ENCODE measurements at regions not wholly inside any gene's neighbourhood (a gene's known extent, or its start where the extent isn't known, plus 50 kb on each side); places are given as distances from the start of the nearest gene placed in this dataset.
A peak's percentile ranks its signal among the peaks of the same experiment; 100 is the strongest.

DNA sequence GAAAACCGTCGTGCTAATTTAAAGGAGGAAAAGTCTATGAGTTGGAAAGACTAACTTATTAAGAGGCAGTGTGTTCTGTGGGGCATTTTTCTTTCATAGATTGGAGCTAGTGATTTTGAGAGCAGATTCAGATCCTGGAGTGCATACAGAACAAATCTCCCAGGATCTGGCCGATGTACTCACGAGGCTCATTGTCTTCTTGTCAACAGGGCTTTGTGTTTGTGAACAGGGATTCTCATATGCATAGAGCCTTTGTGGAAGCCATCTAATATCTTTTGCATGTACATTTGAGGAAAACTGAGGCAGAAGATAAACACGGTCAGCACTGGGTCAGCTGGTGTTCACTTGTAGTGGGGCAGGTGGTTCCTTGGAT is 482.9 kb upstream of the TSHZ3 start:
- Mint-ChIP-seq H3K4me3 (no peak overlapping the region), H3K27ac (no peak overlapping the region), H3K27me3 (ENCODE audit: low read depth, poor library complexity) (peaks cover 13% of the 10 kb centered on the region), H3K4me1 (no peaks in the 10 kb centered on the region), H3K36me3 (ENCODE audit: low read depth) (peaks cover 6% of the 10 kb centered on the region), H3K9me3 (peaks cover 33% of the 10 kb centered on the region)
- TF ChIP-seq, protein P1, sequence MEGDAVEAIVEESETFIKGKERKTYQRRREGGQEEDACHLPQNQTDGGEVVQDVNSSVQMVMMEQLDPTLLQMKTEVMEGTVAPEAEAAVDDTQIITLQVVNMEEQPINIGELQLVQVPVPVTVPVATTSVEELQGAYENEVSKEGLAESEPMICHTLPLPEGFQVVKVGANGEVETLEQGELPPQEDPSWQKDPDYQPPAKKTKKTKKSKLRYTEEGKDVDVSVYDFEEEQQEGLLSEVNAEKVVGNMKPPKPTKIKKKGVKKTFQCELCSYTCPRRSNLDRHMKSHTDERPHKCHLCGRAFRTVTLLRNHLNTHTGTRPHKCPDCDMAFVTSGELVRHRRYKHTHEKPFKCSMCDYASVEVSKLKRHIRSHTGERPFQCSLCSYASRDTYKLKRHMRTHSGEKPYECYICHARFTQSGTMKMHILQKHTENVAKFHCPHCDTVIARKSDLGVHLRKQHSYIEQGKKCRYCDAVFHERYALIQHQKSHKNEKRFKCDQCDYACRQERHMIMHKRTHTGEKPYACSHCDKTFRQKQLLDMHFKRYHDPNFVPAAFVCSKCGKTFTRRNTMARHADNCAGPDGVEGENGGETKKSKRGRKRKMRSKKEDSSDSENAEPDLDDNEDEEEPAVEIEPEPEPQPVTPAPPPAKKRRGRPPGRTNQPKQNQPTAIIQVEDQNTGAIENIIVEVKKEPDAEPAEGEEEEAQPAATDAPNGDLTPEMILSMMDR (IDR thresholded peaks at IDR 0.05) = no peak
- no peak for DNase-seq

DNA sequence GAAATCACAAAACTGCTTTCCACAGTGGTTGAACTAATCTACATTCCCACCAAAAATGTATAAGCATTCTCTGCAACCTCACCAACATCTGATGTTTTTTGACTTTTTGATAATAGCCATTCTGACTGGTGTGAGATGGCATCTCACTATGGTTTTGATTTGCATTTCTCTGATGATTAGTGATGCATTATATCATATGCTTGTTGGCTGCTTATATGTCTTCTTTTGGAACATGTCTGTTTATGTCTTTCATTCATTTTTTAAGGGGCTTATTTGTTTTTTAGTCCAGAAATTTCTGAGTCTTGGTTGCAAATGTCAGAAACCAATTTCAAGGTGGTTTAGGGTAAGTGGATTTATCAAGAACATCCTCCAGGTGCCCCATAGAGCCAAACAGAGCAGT is 484.8 kb upstream of the TSHZ3 start:
- Mint-ChIP-seq H3K27me3 (ENCODE audit: low read depth, poor library complexity) (peaks cover 11% of the 10 kb centered on the region), H3K4me3 (no peak overlapping the region), H3K9me3 (peaks cover 33% of the 10 kb centered on the region), H3K4me1 (no peaks in the 10 kb centered on the region), H3K36me3 (ENCODE audit: low read depth) (peaks cover 6% of the 10 kb centered on the region), H3K27ac (no peak overlapping the region)
- TF ChIP-seq, protein P1 (IDR thresholded peaks at IDR 0.05) = no peak
- no peak for DNase-seq

DNA sequence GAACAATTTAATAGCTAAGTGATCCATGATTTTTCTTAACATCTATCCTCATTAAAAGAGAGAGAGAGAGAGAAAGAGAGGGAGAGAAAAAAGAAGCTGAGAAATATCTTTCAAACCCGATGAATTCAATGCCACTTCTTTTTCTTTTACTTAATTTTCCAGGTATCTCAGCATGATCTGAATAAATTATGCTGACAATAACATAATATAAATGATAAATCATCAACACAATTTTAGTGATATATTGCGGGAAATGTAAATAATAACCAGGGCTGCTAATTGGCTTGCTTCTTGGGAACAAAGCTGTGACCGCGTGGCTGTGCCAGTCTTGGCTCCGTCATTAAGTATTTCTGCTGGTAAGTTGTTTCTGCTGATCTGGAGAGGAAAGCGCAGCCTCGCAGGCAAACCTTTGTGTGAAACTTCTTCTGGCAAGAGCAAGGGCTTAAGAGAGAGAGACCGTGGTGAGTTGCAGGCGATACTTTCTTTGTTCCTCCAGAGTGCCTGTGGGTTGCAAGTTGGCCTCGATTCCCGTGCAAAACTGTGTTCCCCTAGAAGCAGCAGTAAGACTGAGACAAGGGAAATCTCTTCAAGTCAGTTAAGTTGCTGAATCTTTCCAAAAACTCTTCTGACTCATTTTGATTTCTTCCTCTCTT is 489.1 kb upstream of the TSHZ3 start:
- TF ChIP-seq, protein P1 (IDR thresholded peaks at IDR 0.05) = no peak
- peaks cover 12% of the 10 kb centered on the region for H3K27me3 Mint-ChIP-seq (ENCODE audit: low read depth, poor library complexity)
- H3K9me3 Mint-ChIP-seq = peaks cover 48% of the 10 kb centered on the region
- H3K4me1 Mint-ChIP-seq = no peaks in the 10 kb centered on the region
- DNase-seq = no peak
- H3K36me3 Mint-ChIP-seq (ENCODE audit: low read depth) = peaks cover 6% of the 10 kb centered on the region
- no peak overlapping the region for H3K4me3 Mint-ChIP-seq
- H3K27ac Mint-ChIP-seq = peak overlapping the region; percentile 13

DNA sequence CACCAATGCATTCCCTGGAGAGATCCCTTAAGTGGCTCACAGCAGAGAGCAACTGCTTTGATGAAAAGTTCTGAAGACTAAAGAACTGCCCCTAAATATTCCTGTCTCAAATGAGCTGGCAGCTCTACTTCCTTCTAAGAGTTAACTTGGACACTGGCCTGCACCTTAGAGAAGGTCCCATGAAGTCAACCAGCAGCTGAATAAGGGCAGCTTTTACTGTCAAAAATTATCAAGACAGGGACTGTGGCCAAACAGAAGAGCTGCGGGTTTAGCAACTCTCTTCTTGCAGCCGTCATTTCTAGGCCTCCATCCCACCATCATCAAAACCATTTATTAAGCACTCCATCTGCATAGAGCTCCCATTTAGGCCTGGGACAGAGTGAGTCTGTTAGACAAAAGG is 491.1 kb upstream of the TSHZ3 start:
- Mint-ChIP-seq H3K4me3 (no peak overlapping the region), H3K27ac (peak overlapping the region; percentile 32), H3K9me3 (peaks cover 46% of the 10 kb centered on the region), H3K27me3 (ENCODE audit: low read depth, poor library complexity) (peaks cover 11% of the 10 kb centered on the region), H3K36me3 (ENCODE audit: low read depth) (no peaks in the 10 kb centered on the region), H3K4me1 (no peaks in the 10 kb centered on the region)
- TF ChIP-seq, protein P1 (IDR thresholded peaks at IDR 0.05) = no peak
- no peak for DNase-seq

DNA sequence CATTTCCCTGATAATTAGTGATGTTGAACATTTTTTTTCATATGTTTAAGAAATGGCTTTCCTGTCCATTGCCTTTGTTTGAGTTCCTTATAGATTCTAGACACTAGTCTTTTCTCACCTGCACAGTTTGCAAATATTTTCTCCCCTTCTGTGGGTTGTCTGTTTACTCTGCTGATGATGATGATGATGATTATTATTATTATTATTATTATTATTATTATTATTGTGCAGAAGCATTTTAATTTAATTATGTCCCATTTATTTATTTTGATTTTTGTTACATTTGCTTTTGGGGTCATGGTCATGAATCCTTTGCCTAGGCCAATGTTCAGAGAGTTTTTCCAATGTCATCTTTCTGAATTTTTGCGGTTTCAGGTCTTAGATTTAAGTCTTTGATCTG is 492.5 kb upstream of the TSHZ3 start:
- H3K4me3 Mint-ChIP-seq = no peak overlapping the region
- H3K27me3 Mint-ChIP-seq (ENCODE audit: low read depth, poor library complexity) = peaks cover 10% of the 10 kb centered on the region
- H3K4me1 Mint-ChIP-seq = no peaks in the 10 kb centered on the region
- H3K27ac Mint-ChIP-seq = no peak overlapping the region
- no peak for DNase-seq
- H3K36me3 Mint-ChIP-seq (ENCODE audit: low read depth) = no peaks in the 10 kb centered on the region
- TF ChIP-seq, protein P1 (IDR thresholded peaks at IDR 0.05) = no peak
- H3K9me3 Mint-ChIP-seq = peaks cover 34% of the 10 kb centered on the region

DNA sequence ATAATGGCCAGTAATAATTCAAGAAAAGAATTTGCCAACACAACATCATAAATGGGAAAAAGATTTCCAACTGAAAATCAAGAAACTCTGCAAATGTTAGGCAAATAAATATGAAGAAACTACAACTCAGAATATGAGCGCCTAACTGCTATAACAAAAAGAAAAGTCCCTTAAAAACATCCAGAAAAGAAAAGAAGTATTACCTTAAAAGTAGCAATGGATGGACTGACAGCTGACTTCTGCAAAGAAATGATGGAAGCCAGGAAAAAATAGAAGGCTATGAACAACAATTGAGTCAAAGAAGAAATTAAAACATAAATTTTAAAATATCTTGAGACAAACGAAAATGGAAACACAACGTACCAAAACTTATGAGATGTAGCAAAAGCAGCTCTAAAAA is 482.3 kb upstream of the ZNF507 start:
- peaks cover 51% of the 10 kb centered on the region for H3K9me3 Mint-ChIP-seq

More for the DNA sequence above, 482.3 kb upstream of the ZNF507 start:
- no peak for DNase-seq
- Mint-ChIP-seq H3K27ac (no peak overlapping the region), H3K4me3 (no peak overlapping the region), H3K4me1 (no peaks in the 10 kb centered on the region), H3K36me3 (ENCODE audit: low read depth) (peaks cover 5% of the 10 kb centered on the region), H3K27me3 (ENCODE audit: low read depth, poor library complexity) (no peaks in the 10 kb centered on the region)
- TF ChIP-seq, protein P1 (IDR thresholded peaks at IDR 0.05) = no peak

All from nephron progenitor cell (in vitro differentiated cells).